ENCODE measurements at regions not wholly inside any gene's neighbourhood (a gene's known extent, or its start where the extent isn't known, plus 50 kb on each side); places are given as distances from the start of the nearest gene placed in this dataset.

DNA sequence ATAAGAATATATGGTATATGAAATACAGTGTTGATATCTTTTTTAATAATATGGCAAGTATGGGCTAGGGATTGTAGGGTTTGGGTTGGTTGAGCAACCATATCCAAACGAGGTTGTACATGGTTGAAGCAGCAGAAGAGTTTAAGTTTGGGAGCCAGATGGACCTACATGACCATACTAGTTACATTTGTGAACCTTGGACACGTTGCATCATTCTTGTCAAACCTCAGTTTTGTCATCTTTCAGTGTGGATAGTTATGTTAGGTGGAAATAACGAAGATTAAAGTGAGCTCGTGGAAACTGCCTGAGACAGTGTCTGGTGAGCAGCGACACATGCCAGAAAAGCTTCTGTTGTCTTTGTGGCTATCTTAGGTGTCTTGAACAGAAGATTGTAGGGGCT lies 307.1 kb upstream of the KIRREL3 start:
- DNase-seq (ENCODE audit: low read depth in 4 of 4, low spot score in 3 of 4): no peak

DNA sequence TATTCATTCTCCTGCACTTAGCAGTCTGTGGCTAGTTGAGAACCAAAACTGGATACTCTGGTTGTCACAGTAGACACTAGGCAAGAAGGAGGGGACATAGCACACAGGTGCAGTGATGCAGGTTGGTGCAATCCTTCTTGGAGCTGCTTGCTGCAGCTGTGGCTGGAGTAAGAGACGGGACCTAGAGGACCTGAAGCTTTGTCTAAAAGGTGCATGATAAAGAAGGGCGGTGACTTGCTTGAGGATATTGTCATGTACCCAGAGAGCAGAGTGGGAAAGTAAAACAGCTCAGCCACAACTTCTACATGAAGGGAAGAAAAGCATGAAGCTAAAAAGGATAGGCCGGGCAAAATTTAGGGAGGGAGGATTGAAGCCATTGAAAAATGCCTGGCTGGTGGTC lies 304.1 kb upstream of the KIRREL3 start:
- no peak for DNase-seq (ENCODE audit: low read depth in 4 of 4, low spot score in 3 of 4)

DNA sequence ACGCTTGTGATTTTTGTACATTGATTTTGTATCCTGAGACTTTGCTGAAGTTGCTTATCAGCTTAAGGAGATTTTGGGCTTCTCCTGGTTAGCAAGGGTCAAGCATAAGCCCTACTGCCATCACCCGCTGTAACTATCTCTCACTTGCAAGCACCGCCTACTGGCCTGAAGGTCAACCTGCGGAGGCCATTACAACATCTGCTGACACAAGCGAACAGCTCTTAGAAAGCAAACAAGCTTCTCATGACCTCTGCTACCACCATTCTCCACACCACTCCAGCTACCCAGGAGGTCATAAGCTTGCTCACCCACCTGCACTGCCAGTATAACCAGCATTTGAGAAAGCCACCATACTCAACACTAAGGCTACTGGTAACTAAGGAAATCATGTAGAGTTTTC lies 288.4 kb upstream of the KIRREL3 start:
- no peak for DNase-seq (ENCODE audit: low read depth in 4 of 4, low spot score in 3 of 4)

DNA sequence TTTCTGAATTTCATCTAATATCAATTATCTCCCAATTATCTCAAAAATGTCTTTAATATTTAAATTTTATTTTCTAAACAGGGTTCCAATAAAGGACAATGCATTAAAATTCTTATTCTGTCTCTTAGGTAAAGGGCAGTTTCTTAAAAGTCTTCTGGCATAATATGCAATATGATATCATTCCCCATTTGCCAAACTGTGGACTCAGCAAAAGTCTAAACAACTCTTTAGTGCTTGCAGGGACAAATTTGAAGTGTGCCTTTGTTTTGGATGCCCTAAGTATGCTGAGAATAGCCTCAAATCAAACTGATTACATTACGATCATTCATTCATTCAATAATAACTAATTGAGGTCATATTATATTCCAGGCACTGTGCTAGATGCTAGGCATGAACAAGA lies 281.0 kb upstream of the KIRREL3 start:
- no peak for DNase-seq (ENCODE audit: low read depth in 4 of 4, low spot score in 3 of 4)

DNA sequence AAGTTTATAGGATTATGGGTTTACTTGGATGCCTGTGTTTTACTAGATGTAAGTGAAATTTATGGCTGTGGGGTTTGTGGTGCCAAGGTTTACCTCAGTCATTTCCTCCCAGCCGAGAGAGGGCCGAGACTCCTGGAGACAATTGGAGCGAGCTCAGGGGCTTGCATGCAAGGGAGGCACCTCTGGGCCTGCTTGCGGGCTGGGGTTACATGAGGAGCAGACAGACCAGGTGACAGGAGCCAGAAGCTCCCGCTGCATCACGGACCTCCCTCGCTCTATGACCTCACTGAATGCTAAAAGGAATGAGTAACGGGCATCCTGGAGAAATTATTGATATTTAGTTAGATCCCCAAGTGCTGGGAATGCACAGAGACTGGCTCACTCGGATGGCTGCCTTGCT lies 275.2 kb upstream of the KIRREL3 start:
- DNase-seq (ENCODE audit: low read depth in 4 of 4, low spot score in 3 of 4): no peak

DNA sequence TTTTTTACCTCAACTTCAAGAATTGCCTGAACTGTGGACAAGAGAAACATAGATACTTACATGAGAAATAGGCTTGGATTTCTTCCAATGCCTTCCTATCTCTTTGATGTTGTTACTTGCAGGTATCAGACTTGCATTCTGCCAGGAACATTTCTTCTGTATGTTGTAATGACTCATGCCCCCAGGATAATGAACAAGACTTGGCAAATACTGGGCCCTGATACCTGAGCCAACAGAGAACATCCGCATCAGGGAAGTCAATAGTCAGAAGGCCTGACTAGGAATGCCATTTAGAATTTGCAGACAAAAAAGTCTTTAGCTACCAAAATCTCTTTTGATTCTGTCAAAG lies 273.7 kb upstream of the KIRREL3 start:
- DNase-seq (ENCODE audit: low read depth in 4 of 4, low spot score in 3 of 4): no peak

DNA sequence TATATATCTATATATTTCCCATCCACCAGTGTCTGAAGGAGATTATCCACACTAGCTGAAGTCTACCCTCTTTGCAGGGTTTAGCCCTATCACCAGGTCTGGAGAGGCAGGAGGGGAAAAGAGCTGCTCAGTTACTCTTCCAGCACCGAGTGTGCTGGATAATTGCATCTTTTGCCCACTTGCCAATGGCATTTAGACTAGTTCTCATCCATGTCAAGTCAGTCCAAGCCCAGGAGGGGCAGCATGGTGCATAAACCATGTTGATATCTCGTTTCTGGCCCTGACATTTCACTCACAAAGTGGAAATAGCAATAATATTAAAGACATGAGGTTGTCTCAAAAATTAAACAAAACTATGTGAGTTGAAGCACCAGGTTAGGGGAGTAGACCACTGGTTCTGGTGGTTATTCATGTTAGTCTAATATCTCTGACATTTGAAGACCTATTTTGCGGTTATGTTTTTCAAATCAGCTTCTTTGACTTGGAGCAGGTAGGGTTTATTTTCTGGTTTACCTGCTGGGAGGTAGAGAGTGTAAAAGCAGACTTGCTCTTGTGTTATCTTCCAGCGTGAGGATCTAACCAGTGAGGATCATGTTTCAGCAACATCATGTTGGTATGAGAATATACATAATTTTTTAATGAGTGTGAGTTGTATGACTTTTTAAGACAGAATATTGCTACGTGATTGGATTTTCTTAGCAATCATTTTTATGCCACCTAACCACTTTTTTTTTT lies 273.2 kb upstream of the KIRREL3 start:
- no peak for DNase-seq (ENCODE audit: low read depth in 4 of 4, low spot score in 3 of 4)

DNA sequence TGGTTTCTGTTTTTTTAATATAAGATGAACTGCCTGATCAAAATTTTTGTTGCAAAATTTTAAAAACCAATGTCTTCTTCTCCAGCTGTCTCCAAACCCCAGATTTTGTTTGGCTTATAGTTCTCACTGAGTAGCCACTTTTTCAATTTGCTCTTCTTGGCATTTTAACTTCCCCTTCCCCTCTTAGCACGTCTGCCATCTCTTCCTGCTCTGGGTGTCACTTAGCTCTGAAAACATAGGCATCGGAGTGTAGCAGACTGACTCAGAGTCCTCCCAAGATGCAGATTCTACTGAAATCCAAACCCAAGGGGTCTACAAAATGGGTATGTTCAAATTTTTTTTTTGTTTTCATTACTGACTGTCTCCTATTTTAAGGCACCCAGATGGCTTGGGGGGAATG lies 270.3 kb upstream of the KIRREL3 start:
- DNase-seq (ENCODE audit: low read depth in 4 of 4, low spot score in 3 of 4): no peak

DNA sequence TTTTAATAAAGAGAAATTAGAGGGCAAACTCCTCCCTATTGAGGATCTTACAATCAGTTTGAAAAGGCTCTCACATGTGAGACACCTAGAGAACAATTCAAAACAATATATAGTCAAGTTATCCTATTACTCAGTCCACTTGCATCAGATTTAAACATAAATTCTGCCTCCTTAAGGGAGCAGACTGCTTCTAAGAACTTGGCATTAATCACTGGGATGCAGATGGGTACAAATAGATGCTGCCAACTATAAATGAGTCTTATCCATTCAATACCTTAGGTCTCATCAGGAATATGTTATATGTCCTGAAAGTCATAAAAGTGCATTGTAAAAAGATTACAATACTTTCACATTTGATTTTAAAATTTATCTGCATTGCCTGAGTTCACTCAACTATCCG lies 269.3 kb upstream of the KIRREL3 start:
- DNase-seq (ENCODE audit: low read depth in 4 of 4, low spot score in 3 of 4): no peak

DNA sequence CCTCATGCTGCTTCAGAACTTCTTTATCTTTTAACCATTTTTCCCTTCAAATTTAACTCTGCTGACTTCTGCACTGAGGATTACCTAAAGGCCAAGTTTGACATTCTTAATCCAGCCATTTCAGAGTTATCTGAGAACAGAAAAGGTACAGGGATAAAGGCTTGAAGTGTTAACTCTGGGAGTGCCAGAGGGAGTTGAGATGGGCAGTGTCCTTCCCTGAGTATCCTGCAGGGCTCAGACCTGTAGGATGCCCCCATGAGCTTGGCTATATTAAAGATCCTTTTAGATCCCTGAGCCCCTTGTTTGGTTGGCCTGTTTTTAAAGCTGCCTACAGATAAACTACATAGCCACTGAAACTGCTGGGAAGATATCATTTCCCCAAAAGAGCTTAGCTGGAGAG lies 268.4 kb upstream of the KIRREL3 start:
- no peak for DNase-seq (ENCODE audit: low read depth in 4 of 4, low spot score in 3 of 4)

DNA sequence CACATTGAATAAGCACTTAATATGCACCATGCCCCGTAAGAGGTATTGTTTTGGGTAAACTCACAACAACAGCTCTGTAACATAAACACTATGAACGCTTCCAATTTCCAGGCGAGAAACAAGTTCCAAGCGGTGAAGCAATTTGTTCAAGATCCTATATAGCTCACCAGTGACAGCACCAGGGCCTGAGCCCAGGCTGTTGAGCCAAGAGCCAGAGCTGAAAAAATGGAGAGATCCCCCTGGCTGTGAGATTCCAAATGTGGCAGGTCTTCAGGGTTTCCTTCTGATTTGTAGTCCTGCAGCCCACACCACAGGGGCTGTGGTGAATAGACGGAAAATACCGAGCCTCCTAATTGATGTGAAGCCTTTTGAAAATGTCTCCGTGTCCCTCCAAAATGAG lies 268.0 kb upstream of the KIRREL3 start:
- DNase-seq (ENCODE audit: low read depth in 4 of 4, low spot score in 3 of 4): no peak

DNA sequence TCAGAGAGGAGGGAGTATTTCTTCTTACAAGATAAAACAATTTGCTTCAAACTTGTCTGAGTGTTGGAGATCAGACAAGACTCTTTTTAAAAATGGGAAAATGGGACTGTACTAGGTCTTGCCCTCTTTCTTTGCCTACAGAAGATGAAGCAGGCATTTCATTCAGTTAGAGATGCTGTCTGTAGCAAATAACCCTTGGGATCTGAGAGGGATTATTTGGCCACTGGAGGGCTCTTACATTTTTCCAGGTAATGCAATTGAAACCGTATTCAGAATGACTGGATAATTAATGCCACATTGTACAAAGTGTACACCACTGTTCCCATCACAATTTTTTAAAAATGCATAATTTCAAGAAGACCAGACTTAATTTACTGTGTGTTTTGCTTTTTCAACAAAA lies 258.5 kb upstream of the KIRREL3 start:
- no peak for DNase-seq (ENCODE audit: low read depth in 4 of 4, low spot score in 3 of 4)

DNA sequence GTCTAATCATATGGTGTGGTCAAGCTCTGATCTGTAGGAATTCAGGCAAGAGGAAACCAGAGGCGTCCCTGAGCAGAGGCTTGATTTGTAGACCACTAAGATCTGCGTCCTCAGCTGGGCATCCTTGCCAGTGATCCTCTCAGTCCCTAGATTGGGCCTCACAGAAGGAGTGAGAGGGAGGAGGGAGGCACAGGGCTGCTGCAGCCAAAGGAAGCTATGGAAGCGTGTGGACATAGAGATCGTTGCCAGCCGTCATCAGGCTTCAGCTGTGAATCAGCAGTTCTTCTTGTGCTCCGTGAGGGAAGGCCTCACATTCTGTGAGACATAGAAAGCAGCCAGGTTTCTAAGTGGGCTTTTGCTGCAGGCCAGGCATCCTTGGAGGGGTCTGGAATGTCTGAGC lies 254.6 kb upstream of the KIRREL3 start:
- no peak for DNase-seq (ENCODE audit: low read depth in 4 of 4, low spot score in 3 of 4)

DNA sequence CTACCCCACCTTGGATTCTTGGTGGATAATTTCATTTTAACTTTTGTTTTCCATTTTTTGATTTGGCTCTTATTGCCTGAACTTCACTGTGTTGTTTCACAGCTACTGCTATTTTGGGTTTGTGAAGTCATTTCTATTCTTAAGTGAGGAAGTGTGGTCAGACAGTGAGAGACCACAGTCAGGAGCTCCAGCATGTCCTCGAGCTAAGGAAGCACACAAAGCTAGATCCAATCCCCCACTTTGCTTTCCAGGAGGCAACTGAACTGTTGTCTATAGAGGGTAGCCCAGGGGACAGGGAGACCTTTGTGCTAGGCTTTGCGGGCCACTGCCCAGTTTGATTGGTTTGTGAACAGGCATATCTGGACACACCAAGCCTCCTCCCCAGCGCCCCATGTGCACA lies 251.8 kb upstream of the KIRREL3 start:
- no peak for DNase-seq (ENCODE audit: low read depth in 4 of 4, low spot score in 3 of 4)

DNA sequence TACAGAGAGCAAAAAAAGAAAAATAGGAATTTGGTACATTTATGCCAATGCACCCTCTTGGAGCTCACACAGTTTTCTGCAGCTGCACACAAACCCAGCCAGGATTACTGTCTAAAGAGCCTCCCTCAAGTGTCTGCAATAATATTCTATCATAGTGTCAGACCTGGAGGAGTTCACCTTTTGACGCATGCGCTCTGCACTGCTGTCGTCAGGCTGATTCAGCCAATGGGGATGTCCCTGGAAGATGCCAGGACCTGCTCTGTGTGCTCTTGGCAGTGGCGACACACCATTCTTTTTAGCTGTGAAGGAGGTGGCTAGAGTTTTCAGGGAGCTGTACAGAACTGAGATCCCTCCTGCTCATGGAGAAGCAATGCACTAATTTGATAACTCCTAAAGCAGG lies 249.0 kb upstream of the KIRREL3 start:
- no peak for DNase-seq (ENCODE audit: low read depth in 4 of 4, low spot score in 3 of 4)

DNA sequence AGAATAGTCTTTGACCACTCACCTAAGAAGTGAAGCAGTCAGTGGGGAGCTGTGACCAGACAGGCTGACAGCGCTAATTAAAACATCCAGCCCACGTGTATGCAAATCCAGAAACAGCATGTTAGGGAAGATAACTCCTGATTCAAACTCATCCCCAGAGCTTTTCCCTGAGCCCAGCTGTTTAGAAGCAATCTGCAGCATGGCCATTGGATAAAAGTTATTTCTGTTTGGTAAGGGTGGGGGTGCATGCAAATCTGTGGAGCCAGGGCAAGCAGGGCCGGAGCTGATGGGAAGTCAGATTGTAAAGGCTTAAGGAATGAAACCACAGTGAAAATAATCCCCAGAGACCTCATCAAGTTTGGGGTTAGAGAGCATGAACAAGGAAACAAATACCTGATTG lies 247.9 kb upstream of the KIRREL3 start:
- DNase-seq (ENCODE audit: low read depth in 4 of 4, low spot score in 3 of 4): no peak

DNA sequence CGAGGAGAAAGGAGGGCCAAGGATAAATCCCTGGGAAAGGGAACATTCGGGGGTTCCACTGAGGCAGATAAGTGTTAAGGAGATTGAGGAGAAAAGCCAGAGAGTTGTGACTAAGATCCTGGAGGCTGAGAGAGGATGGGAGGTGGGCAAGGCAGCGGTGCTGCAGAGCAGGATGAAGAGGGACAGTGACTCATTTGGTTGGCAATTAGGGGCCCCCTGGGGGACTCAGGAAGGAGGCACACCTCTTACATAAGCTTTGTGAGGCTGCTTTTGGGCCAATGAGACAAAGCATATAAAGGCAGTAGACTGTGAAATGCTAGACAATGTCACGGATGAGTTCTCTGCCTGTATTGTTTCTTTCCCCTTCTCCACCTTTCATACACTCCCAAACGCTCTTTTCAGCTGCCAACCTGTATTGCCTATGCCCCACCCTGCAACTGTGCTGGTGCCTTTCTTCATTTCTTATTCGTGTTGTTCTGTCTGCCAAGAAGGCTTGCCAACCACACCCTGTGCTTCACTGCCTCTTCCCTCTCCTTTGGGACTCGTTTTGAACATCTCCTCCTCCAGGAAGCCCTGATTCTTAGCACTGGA lies 246.8 kb upstream of the KIRREL3 start:
- DNase-seq (ENCODE audit: low read depth in 4 of 4, low spot score in 3 of 4): no peak

DNA sequence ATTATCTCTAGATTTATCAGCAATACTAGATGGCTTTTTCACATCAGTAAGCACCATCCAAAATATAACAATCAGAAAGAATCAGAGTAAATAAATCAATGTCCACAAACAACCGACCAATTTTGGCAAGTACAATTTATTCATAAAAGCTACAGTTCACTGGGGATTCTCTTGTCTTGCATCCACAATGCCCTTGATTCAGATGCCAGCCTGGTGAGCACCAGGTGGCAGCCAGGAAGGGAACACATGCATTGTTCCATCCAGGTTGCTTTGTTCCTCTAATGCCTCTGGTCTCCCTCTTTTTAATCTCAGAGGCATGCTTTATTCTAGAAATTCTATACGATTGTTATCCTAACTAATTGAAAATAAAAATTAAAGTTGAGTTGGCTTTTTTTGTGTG lies 242.1 kb upstream of the KIRREL3 start:
- no peak for DNase-seq (ENCODE audit: low read depth in 4 of 4, low spot score in 3 of 4)

DNA sequence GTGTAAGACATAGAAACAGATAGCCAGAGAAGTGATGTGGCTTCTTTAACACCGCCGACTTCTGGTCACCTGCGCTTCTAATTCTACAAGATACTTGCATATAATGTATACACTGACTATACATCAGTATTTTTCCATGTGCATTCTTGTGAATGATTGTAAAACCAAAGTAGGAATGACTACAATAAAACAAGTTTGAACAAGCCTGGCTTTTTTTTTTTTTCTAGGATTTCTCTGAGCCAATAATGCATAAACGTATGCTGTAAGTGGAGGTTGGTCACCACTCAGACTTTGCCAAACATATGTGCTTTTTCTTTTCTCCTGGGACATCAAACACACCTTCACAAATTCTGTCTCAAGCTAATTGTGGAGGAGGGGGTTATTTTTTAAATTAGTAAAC lies 237.8 kb upstream of the KIRREL3 start:
- no peak for DNase-seq (ENCODE audit: low read depth in 4 of 4, low spot score in 3 of 4)

DNA sequence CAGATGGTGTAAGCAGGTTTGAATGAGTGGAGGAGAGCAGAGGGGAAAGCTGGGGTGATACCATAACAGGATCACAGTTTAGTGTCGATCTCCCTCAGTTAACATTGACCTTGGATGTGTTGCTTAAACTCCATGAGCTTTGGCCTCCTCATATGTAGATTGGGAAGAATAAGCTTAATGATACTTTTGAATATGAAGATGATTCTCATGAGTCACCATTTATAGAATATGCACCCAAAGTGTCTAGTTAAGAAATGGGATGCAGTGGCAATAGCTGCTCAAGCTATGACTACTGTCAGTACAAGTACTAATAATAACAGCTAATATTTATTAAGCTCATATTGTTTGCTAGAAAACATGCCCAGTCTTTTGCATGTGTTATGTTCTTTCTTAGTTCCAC lies 236.2 kb upstream of the KIRREL3 start:
- no peak for DNase-seq (ENCODE audit: low read depth in 4 of 4, low spot score in 3 of 4)

DNA sequence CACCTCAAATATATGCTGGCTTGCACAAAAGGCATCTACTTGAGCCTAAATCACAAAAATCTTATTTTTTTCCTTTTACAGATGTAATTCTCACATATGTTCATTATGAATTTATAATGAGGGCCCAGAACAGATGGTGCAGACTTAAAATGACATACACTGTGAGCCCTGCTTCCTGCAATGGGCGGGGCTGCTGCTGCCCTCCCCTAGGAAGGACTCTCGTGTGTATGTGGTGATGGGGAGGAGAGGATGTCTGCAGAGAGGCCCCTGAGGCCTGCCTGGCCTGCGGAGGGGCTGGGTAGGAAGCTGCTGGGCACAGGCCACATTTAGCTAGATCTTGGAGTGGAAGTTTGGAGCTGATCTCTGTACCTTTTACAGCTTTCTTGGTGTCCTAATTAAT lies 233.4 kb upstream of the KIRREL3 start:
- no peak for DNase-seq (ENCODE audit: low read depth in 4 of 4, low spot score in 3 of 4)

DNA sequence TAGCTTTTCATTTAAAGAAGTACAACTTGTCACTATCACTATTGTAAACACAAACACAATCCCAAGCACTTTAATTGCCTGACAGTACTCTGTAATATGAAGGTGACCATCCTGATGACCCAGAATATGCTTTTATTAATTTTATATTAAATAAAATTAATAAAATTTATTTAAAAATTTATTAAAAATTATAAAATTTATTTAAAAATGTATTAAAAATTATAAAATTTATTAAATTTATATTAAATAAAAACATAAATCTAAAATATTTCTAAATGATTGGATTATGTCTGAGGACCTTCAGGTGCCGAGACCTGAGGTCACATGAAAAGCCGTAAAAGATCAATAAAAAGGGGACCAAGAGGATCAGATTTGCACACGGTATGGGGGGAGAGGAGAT lies 229.8 kb upstream of the KIRREL3 start:
- DNase-seq (ENCODE audit: low read depth in 4 of 4, low spot score in 3 of 4): no peak

DNA sequence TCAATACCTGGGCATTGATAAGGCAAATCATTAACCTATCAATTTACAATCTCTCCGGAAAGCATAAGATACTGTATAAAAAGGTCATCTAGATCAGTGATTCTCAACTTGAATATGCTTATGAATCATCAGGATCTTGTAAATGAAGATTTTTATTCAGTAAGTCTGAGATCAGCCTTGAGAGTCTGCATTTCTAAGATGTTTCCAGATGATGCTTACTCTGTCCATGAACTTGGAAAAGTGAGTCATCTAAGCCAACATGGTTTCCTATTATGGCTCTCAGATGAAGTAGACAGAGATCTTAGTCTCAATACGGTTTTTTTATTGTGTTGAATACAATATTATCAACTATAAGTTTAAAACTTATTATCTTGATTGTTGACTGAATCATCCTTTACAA lies 226.4 kb upstream of the KIRREL3 start:
- no peak for DNase-seq (ENCODE audit: low read depth in 4 of 4, low spot score in 3 of 4)

Data from right renal pelvis (tissue), 4 donors.